HuH-7.5 (cell line): ENCODE measurements at regions not wholly inside any gene's neighbourhood (a gene's known extent, or its start where the extent isn't known, plus 50 kb on each side); places are given as distances from the start of the nearest gene placed in this dataset.
"Not testable (repeated sequence)": the region's sequence is repeated elsewhere in the genome, so short reads cannot be mapped to it uniquely, and the experiment has no call there.

Experiments used
- DNase-seq: peaks from one replicate; pipeline ENCODE4 v3.0.0; 2011; ENCODE audit warnings: low spot score

DNA sequence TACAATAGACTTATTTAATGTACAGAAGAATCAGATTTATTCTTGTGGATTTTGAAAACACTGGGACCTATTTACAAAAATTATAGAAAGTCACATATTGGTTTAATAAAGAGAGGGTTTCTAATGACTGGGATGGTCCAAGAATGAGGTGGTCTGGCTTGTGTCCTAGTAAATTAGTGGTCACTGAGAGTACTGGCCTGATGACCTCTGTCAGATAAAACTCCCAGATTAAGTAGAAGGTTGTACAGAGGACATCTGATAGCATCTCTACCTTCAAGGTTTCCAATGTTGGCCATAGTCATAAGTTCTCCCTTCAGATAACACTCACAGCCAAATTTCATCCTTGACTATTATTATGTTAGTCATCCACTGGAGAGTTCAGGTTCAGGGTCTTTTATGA, 692.9 kb downstream of the MTRR start:
- DNase-seq: no peak

- DNase-seq: not testable (repeated sequence)
Measured at GRCh38 chr5:8563540-8563939, 694.6 kb downstream of the MTRR start.

DNA sequence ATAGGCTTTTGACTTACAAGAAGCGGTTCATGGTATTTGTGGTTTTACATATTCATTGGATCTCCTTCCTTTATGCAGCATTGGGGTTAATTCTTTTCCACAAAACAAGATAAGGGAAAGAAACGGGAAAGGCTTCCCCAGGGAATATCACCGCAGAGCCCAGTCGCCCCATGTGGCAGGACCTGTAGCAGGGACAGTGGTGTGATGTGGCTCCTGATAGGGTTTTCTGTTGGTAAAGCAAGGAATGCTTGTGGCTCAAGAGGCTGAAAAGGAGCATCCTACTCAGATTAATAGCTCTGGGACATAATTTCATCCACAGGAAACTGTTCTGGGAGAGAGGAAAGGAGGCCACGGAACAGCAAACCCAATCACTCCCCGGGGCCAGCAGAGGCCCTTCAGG, 699.9 kb downstream of the MTRR start:
- no peak for DNase-seq

DNA sequence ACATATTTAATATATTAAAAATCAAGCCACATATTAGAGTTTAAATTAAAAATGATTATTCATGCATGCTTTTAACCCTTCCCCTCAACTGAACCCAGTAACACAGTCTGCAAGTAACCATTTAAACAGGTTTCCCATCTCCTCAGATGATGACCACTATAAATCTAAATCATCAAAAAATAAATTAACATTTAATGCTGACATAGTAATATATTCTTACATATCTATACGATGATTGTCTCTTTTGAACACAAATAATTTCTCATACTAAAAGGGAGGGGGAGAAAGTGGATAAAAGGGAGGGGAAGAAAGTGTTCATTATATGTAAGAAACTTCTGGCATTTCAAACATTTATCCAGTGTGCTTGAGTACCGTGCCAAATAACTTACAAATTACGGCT, 701.6 kb downstream of the MTRR start:
- DNase-seq: no peak

DNA sequence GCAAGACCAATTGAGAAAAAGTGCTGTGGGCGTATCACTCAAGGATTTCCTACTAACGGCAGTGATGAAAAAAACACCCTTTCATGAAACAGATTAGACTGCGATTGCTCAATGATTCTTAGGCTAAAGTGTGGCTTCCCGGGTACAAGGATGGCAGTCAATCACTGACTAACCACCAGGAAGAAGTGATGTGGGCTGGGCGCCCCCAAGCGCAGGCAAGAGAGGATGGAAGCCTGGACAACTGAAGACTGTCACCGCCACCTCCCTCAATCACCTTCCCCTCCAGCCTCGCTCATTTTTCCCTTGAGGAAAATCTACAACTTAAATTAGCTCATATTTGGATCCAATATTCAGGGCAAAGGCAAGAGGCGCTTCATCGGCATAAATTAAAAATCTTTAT, 707.2 kb downstream of the MTRR start:
- DNase-seq: no peak

- DNase-seq: no peak
Measured at GRCh38 chr5:8577792-8578191, 708.8 kb downstream of the MTRR start.

DNA sequence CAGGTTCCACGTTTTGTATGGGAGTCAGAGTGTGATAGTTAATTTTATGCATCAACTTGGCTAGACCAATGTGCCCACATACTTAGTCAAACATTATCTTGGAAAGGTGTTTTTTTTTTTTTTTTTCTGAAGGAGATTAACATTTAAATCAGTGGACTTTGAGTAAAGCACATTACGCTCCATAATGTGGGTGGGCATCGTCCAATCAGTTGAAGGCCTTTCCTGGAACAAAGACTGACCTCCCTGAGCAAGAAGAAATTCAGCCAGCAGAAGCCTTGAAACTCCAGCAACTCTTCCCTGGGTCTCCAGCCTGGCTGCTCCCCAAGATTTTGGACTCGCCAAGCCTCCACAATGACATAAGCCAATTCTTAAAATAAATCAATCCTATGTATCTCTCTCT, 711.4 kb downstream of the MTRR start:
- no peak for DNase-seq

- DNase-seq: no peak
Measured at GRCh38 chr5:8581047-8581446, 712.1 kb downstream of the MTRR start.

DNA sequence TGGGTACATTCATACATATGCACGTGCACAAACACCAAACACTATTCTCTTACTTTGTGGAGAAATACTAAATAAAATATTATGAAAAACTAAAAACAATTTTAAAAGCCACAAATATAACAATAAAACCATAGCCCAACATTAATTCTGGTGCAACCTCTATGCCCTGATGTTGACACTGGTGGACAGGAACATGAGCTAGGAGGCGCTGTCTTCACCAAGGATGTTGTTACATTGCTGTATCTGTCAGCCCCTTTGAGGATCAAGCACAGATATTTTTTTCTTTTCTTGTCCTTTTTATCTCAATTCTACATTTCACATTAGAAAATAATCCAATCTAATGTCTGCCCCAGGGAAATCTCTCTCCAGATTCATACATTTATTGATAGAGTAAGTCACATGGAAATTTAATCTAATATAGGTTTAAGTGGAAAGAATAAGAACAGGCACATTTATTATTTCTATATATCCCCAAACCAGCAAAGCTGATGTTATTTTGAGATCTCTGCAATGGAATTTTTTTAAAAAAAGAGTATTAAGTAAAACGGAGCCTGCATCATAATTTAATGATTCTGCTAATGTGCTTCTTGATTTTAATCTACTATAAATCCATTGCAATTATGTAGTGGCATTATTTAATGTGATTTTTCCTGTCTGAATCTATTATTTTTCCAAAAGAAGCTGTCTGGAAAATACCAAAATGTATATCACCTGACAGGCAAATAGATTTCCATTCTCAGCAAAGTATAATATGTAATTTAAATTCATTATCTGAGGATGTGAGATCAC, 716.5 kb downstream of the MTRR start:
- no peak for DNase-seq

- DNase-seq: no peak
Measured at GRCh38 chr5:8590959-8591358, 722.0 kb downstream of the MTRR start.

GRCh38 chr5:8598356-8598755, 729.4 kb downstream of the MTRR start:
- no peak for DNase-seq

DNA sequence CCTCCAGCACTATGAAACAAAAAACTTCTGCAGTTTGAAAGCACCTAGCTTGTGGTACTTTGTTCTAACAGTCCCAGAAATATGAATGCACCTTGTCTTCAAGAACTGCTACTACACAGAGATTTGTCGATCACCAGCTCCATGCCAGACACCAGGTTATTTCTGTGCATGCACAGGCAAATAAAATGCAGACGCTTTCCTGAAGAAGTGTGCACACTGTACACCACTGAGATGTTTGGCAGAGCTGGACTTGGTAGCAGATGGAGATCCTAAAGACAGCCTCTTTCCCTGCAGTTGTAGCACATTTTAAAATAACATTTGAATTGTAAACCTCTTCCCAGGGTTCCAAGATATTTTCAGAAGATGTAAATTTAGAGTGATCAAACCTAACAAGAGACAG, 730.0 kb downstream of the MTRR start:
- no peak for DNase-seq

DNA sequence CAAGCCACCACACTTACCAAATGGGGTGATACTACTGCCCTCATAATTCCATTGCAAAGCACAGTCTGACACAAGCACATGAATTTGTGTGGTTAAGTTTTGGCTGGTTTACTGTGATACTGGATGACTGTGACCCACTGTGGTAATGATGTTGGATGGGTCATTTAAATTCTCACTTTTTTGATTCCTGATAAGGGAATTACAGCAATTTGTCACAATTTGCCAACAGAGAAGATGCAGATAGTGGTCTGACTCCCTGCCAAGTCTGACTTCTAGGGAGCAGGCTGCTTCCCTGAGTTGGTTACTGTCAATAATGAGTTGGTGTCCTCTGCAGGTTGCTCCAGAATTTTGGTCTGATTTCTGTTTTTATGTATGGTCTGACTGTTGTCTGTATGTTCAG, 731.9 kb downstream of the MTRR start:
- DNase-seq: no peak

DNA sequence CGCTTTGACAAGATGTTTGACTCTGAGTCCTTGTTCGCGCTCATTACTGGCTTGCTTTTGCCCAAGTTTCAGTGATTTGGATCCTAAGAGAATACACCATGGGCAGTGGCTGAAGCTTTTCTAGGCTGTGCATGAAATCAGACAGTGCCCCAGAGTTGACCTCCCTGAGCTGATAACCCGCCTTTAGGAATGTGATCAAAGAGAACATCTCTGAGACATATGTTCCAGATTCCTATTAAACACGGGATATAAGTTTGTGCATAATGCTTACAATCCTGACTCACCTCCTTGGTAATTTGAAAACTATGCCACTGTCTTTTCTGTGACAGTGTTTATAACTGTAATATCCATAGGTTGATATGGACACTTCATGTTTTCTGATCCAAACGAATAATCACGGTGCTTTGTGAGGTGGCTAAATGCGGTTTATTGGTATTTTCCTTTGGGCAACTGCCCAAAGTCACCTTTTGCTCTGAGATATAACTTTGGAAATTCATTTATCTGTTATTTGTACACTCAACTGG, 732.9 kb downstream of the MTRR start:
- no peak for DNase-seq

- DNase-seq: no peak
Measured at GRCh38 chr5:8606231-8606630, 737.3 kb downstream of the MTRR start.

DNA sequence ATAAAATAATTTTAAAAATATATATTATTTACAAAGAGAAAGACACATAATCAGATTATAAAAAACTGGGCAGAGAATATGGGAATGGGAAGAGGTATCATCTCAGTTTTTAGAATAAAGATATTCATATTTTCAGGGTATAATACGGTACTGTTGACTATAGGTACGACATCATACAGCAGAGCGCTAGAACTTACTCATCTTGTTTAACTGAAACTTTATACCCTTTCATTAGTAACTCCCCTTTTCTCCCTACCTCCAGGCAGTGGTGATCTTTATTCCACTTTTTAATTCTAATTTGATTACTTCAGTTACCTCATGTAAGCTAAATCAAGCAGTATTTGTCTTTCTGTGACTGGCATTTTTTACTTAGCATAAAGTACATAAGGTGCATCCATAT, 742.1 kb downstream of the MTRR start:
- DNase-seq: no peak

DNA sequence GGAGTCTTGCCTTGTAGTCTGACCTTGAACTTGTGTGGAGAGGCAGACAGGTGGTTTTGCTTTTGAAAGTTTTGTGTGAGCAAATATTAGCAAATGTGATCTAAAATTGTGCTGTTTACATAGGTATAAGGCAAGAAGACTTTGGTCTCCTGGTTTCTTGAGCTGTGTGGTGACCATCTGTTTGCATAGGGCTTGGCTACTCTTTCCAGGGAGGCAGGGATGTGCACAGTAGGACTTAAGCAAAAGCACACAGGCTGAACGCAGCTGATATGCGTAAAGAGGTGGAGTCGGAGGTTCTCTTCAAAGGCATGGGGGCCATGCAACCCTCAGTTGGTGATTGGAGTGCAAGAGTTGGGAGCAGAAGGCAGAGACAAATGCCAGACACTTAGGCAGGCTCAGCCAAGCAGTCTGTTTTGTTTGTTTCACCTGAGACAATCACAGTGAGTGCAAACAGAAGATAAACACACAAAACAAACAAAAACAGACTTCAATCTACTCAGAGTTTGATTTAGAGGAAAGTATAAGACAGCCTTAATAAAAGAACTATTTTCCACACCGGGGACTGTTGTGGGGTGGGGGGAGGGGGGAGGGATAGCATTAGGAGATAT, 744.2 kb downstream of the MTRR start:
- no peak for DNase-seq

GRCh38 chr5:8615142-8615858, 746.4 kb downstream of the MTRR start:
- no peak for DNase-seq

DNA sequence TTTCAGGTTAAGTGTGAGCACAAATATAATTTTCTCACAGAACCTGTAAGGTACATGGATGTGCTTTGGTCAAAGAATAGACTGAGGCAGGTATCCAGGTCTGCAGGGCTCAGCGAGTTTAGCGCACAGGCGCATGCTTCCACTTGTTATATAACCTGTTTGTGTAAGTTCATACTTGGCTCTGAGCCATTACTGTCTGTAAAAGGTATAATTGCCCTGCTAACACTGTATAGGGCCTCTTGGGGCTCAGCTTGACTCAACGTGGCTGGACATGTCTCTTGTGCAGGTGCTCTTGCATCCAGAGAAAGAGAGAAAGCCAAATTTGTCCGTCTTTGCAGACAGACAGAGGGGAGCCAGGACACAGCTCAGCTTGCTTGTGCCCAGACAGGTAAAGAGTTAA, 759.6 kb downstream of the MTRR start:
- no peak for DNase-seq

DNA sequence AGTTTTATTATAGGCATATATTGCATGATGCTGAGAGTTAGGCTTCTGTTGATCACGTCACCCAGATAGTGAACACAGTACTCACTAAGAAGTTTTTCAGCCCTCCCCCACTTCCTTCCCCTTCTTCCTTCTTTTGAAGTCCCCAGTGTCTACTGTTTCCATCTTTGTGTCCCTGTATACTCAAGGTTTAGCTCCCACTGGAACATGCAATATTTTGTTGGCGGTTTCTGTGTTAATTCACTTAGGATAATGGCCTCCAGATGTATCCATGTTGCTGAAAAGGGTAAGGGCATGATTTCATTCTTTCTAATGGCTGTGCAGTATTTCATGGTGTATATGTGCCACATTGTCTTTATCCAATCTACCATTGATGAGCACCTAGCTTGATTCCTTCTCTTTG, 764.3 kb downstream of the MTRR start:
- no peak for DNase-seq

- DNase-seq: no peak
Measured at GRCh38 chr5:8633696-8634095, 764.7 kb downstream of the MTRR start.

DNA sequence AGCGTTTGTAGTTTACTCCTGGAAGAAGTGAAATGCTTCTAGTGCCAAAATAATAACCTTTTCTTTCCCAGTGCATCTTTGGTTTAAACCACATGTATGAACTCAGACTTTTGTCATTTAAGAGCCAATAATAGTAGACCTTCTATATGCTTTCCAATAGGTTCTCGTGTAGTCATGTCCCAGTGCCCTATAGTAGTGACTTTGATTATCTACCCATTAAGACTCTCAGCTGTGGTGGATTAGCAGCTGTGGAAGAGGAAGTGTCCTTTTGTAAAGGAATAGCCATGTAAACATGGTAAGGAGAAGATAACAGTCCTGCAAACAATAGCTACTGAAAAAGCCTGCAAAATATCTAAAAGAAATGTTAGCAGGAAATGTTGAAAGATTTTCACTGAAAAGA, 765.3 kb downstream of the MTRR start:
- no peak for DNase-seq
